Left ventricle myocardium inferior (tissue), 1 donor: ENCODE measurements at regions not wholly inside any gene's neighbourhood (a gene's known extent, or its start where the extent isn't known, plus 50 kb on each side); places are given as distances from the start of the nearest gene placed in this dataset.

ENCODE experiments used
- DNase-seq: peaks from one replicate; pipeline ENCODE4 v3.0.0-alpha.2; 2020
- H3K27ac ChIP-seq: fragments of 200-600 bp; replicated peaks from 2 replicates; pipeline ENCODE4 v1.8.0; 2021
- H3K27me3 ChIP-seq: fragments of 200-600 bp; 2 replicates; pipeline ENCODE4 v1.8.0; 2021; ENCODE audit warnings: low read depth
- H3K36me3 ChIP-seq: fragments of 200-600 bp; 2 replicates; pipeline ENCODE4 v1.8.0; 2021
- H3K4me1 ChIP-seq: fragments of 200-600 bp; 2 replicates; pipeline ENCODE4 v1.8.0; 2021
- H3K4me3 ChIP-seq: fragments of 200-600 bp; 2 replicates; pipeline ENCODE4 v1.8.0; 2021; ENCODE audit warnings: mild to moderate bottlenecking, moderate library complexity
- H3K9me3 ChIP-seq: fragments of 200-600 bp; replicated peaks from 2 replicates; pipeline ENCODE4 v1.8.0; 2021
- CTCF ChIP-seq: fragments of 200-600 bp; IDR thresholded peaks from 2 replicates; pipeline ENCODE4 v1.8.0; 2021; ENCODE audit warnings: antibody characterized with exemption, mild to moderate bottlenecking, borderline replicate concordance
- intact Hi-C: fragments of 100-400 bp; cut with micrococcal nuclease; formaldehyde crosslinking; loops from one replicate; pipeline ENCODE4 v1.11.0; 2022
- donor health status: DM: no; HTN: yes; CAD: no; lungs with severe emphysema.

- peaks cover 59% of the 10 kb centered on the region for H3K27me3 ChIP-seq
- TF ChIP-seq CTCF = no peak
- intact Hi-C loops = no loop called here
- DNase-seq = no peak
- H3K36me3 ChIP-seq = no peaks in the 10 kb centered on the region
- peaks cover 6% of the 10 kb centered on the region for H3K9me3 ChIP-seq
- H3K4me1 ChIP-seq = no peaks in the 10 kb centered on the region
- H3K27ac ChIP-seq = no peak overlapping the region
- no peak overlapping the region for H3K4me3 ChIP-seq
Observed at GRCh38 chr19:32164384-32164992, 180.9 kb upstream of the ZNF507 start.

GRCh38 chr19:32165141-32165540 lies 180.3 kb upstream of the ZNF507 start:
- no peak for DNase-seq
- H3K9me3 ChIP-seq = no peaks in the 10 kb centered on the region
- no peaks in the 10 kb centered on the region for H3K4me1 ChIP-seq
- no peaks in the 10 kb centered on the region for H3K36me3 ChIP-seq
- no peak overlapping the region for H3K27ac ChIP-seq
- H3K27me3 ChIP-seq = peaks cover 65% of the 10 kb centered on the region
- intact Hi-C loops = no loop called here
- no peak overlapping the region for H3K4me3 ChIP-seq
- no peak for TF ChIP-seq CTCF

GRCh38 chr19:32165750-32166149 lies 179.7 kb upstream of the ZNF507 start:
- H3K4me3 ChIP-seq = no peak overlapping the region
- no peaks in the 10 kb centered on the region for H3K36me3 ChIP-seq
- intact Hi-C loops = no loop called here
- TF ChIP-seq CTCF = no peak
- no peak for DNase-seq
- no peak overlapping the region for H3K27ac ChIP-seq
- peaks cover 71% of the 10 kb centered on the region for H3K27me3 ChIP-seq
- no peaks in the 10 kb centered on the region for H3K4me1 ChIP-seq
- no peaks in the 10 kb centered on the region for H3K9me3 ChIP-seq

GRCh38 chr19:32166238-32166637 lies 179.2 kb upstream of the ZNF507 start:
- H3K4me3 ChIP-seq = no peak overlapping the region
- peaks cover 74% of the 10 kb centered on the region for H3K27me3 ChIP-seq
- H3K9me3 ChIP-seq = no peaks in the 10 kb centered on the region
- intact Hi-C loops = no loop called here
- H3K4me1 ChIP-seq = no peaks in the 10 kb centered on the region
- no peak for TF ChIP-seq CTCF
- no peak for DNase-seq
- no peak overlapping the region for H3K27ac ChIP-seq
- no peaks in the 10 kb centered on the region for H3K36me3 ChIP-seq

- no peaks in the 10 kb centered on the region for H3K9me3 ChIP-seq
- no peak for DNase-seq
- H3K27me3 ChIP-seq = peaks cover 92% of the 10 kb centered on the region
- no peak overlapping the region for H3K27ac ChIP-seq
- intact Hi-C loops = no loop called here
- no peaks in the 10 kb centered on the region for H3K4me1 ChIP-seq
- TF ChIP-seq CTCF = no peak
- no peak overlapping the region for H3K4me3 ChIP-seq
- no peaks in the 10 kb centered on the region for H3K36me3 ChIP-seq
Observed at GRCh38 chr19:32168111-32168510, 177.3 kb upstream of the ZNF507 start.
